GM06990 (cell line): ENCODE measurements at regions not wholly inside any gene's neighbourhood (a gene's known extent, or its start where the extent isn't known, plus 50 kb on each side); places are given as distances from the start of the nearest gene placed in this dataset.

Experiments used
- DNase-seq: peaks from one replicate; pipeline ENCODE4 v3.0.0-alpha.2; 2011; ENCODE audit not compliant: insufficient read length; ENCODE audit errors: extremely low read depth
- H3K27me3 ChIP-seq: replicated peaks from 2 replicates; pipeline ENCODE4 v1.6.0; 2011; ENCODE audit warnings: low read length; ENCODE audit not compliant: control insufficient read depth, insufficient read depth
- H3K36me3 ChIP-seq: 2 replicates; pipeline ENCODE4 v1.5.1; 2011; ENCODE audit warnings: low read length; ENCODE audit not compliant: control insufficient read depth, insufficient read depth
- H3K4me3 ChIP-seq: replicated peaks from 2 replicates; pipeline ENCODE4 v1.5.1; 2011; ENCODE audit warnings: low read depth, mild to moderate bottlenecking, control low read depth, low read length
- CTCF ChIP-seq: IDR thresholded peaks from 2 replicates; pipeline ENCODE4 v1.5.1; 2011; ENCODE audit warnings: low read length, control low read depth, mild to moderate bottlenecking, inconsistent platforms; ENCODE audit not compliant: insufficient read depth, poor library complexity, severe bottlenecking

GRCh38 chr12:25830456-25830855, 128.0 kb upstream of the RASSF8 start:
- no peak overlapping the region for H3K4me3 ChIP-seq
- DNase-seq, result no peak
- TF ChIP-seq CTCF, result no peak

GRCh38 chr12:25833657-25834056, 124.8 kb upstream of the RASSF8 start:
- Histone ChIP-seq H3K4me3 (no peak overlapping the region), H3K36me3 (no peaks in the 10 kb centered on the region), H3K27me3 (no peaks in the 10 kb centered on the region)
- no peak for DNase-seq
- no peak for TF ChIP-seq CTCF

More at GRCh38 chr12:25830456-25830855, 128.0 kb upstream of the RASSF8 start:
- no peaks in the 10 kb centered on the region for H3K27me3 ChIP-seq
- no peaks in the 10 kb centered on the region for H3K36me3 ChIP-seq

DNA sequence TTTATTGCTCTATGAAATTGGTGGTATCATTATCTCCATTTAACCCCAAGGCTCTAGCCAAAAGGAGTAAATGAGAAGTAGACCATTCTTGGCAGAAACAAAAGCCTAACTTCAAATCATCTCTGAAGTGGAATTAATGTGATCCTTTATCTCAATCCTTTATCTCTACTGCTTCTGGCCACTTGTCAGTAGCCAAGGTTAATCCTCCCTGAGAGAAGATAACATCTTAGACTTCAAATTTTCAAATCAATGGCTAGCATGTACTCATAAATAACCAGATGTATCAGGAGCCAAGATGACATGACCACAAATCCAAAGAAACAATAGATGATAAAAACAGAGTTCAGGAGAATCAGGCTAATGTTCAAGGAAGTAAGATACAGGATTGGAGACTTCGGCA, 123.1 kb upstream of the RASSF8 start:
- DNase-seq, result no peak
- Histone ChIP-seq H3K4me3 (no peak overlapping the region), H3K27me3 (no peaks in the 10 kb centered on the region), H3K36me3 (no peaks in the 10 kb centered on the region)
- TF ChIP-seq CTCF, result no peak

DNA sequence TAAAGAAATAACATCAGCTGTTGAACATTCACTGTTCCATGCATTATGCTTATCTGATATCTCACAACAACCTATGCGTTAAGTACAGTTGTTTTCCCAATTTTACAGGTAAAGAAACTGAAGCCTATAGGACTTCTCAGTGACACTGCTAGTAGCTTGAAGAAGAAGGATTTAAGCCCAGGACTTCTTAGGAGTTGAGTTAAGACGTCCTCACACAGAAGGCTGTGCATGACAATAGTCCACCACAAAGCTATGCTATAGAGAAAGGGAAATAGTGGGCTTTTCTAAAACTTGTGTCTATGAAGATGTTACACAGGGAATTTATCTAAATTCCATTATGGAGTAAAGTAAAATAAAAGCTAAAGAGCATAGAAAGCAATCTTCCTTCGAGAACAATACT, 120.5 kb upstream of the RASSF8 start:
- no peak for TF ChIP-seq CTCF
- DNase-seq, result no peak
- Histone ChIP-seq H3K27me3 (peaks cover 1% of the 10 kb centered on the region; the same call in 1 of the 2 replicates), H3K36me3 (no peaks in the 10 kb centered on the region), H3K4me3 (no peak overlapping the region)

DNA sequence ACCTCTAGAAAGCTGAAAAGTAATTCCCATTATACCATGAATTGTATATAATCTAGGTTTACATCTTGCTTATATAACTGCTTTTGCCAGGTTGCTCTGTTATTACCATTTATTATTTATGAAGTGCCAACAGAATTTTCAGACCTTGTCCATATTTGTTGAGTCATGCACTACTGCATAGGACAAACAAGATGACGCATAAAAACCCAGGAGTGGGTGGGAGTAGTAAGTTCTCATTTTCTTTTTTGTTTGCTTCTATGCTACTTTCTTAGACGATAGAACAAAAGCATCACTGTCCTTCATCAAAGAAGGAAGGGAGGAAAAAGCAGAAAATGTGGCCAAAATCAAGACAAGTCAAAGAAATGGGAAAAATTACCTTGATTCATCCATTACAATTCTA, 119.0 kb upstream of the RASSF8 start:
- H3K27me3 ChIP-seq, result peaks cover 1% of the 10 kb centered on the region; the same call in 1 of the 2 replicates
- DNase-seq, result no peak
- TF ChIP-seq CTCF, result no peak
- H3K4me3 ChIP-seq, result no peak overlapping the region
- H3K36me3 ChIP-seq, result no peaks in the 10 kb centered on the region

DNA sequence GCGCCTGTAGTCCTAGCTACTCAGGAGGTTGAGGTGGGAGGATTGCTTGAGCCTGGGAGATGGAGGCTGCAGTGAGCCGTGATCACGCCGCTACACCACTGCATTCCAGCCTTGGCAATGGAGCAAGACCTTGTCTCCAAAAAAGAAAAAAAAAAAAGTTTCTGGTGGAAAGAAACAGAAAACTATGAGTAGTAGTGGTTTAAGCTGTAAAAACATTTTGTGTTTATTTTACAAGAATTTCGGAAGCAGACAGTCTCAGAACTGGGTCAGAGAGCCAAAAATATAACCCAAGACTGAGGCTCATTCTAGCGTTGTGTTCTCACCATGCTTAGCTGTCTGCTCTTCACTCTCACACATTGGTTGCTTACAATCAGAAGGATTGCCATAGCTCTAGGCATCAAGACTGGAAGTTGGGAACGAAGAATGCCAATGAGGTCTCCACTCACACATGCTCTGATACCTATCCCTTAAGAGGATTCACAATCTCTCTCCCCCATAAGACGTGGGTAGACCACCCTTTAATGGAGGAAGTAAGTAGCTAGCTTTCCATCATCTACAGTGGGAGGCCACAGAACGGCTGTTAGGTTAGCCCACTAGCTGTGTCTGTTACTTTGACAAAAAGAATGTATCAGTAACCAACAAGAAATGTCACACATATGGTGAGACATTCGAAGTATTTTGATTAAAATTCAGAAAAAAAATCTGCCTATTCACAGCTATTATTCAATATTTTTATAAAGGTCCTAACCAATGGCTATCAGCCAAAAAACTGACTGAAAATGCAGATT, 117.6 kb upstream of the RASSF8 start:
- H3K27me3 ChIP-seq, result peaks cover 1% of the 10 kb centered on the region; the same call in 1 of the 2 replicates
- TF ChIP-seq CTCF, result no peak
- H3K36me3 ChIP-seq, result no peaks in the 10 kb centered on the region
- no peak overlapping the region for H3K4me3 ChIP-seq
- no peak for DNase-seq
